Activated T-cell treated with anti-CD3 and anti-CD28 coated beads, Interleukin-2, amount 50 U/mL, for 24 hours (primary cell): ENCODE measurements at regions not wholly inside any gene's neighbourhood (a gene's known extent, or its start where the extent isn't known, plus 50 kb on each side); places are given as distances from the start of the nearest gene placed in this dataset.

ENCODE experiments used
- DNase-seq: peaks from one replicate; pipeline ENCODE4 v3.0.0-alpha.2; 2020
- H3K27ac Mint-ChIP-seq: 2 replicates; pipeline ENCODE4 v1.8.0; 2020; ENCODE audit warnings: mild to moderate bottlenecking, mixed read lengths
- H3K27me3 Mint-ChIP-seq: 2 replicates; pipeline ENCODE4 v1.8.0; 2020; ENCODE audit warnings: mixed read lengths
- H3K36me3 Mint-ChIP-seq: 2 replicates; pipeline ENCODE4 v1.8.0; 2020; ENCODE audit warnings: low read depth, mixed read lengths
- H3K4me1 Mint-ChIP-seq: 2 replicates; pipeline ENCODE4 v1.8.0; 2020; ENCODE audit warnings: low read depth, mixed read lengths
- H3K4me3 Mint-ChIP-seq: 2 replicates; pipeline ENCODE4 v1.8.0; 2020; ENCODE audit warnings: mild to moderate bottlenecking, moderate library complexity, mixed read lengths
- H3K9me3 Mint-ChIP-seq: 2 replicates; pipeline ENCODE4 v1.8.0; 2020; ENCODE audit warnings: mixed read lengths

- Mint-ChIP-seq H3K27ac (no peak overlapping the region), H3K4me3 (no peak overlapping the region), H3K36me3 (no peaks in the 10 kb centered on the region), H3K4me1 (no peaks in the 10 kb centered on the region), H3K27me3 (peaks cover 13% of the 10 kb centered on the region), H3K9me3 (no peaks in the 10 kb centered on the region)
- no peak for DNase-seq
Observed at GRCh38 chr17:13273806-13274205, 256.0 kb upstream of the ELAC2 start.

- H3K36me3 Mint-ChIP-seq = no peaks in the 10 kb centered on the region
- H3K9me3 Mint-ChIP-seq = no peaks in the 10 kb centered on the region
- no peak overlapping the region for H3K4me3 Mint-ChIP-seq
- H3K27me3 Mint-ChIP-seq = peaks cover 13% of the 10 kb centered on the region
- no peaks in the 10 kb centered on the region for H3K4me1 Mint-ChIP-seq
- no peak for DNase-seq
- H3K27ac Mint-ChIP-seq = no peak overlapping the region
Observed at GRCh38 chr17:13272296-13272695, 254.5 kb upstream of the ELAC2 start.

GRCh38 chr17:13268791-13269595, 251.2 kb upstream of the ELAC2 start:
- Mint-ChIP-seq H3K4me3 (no peak overlapping the region), H3K27me3 (peaks cover 16% of the 10 kb centered on the region), H3K4me1 (no peaks in the 10 kb centered on the region), H3K9me3 (no peaks in the 10 kb centered on the region), H3K36me3 (no peaks in the 10 kb centered on the region), H3K27ac (no peak overlapping the region)
- DNase-seq = no peak

- H3K27me3 Mint-ChIP-seq = peaks cover 12% of the 10 kb centered on the region
- H3K27ac Mint-ChIP-seq = no peak overlapping the region
- no peaks in the 10 kb centered on the region for H3K4me1 Mint-ChIP-seq
- H3K4me3 Mint-ChIP-seq = no peak overlapping the region
- DNase-seq = no peak
- no peaks in the 10 kb centered on the region for H3K36me3 Mint-ChIP-seq
- H3K9me3 Mint-ChIP-seq = no peaks in the 10 kb centered on the region
Observed at GRCh38 chr17:13266606-13267005, 248.8 kb upstream of the ELAC2 start.

- no peaks in the 10 kb centered on the region for H3K36me3 Mint-ChIP-seq
Observed at GRCh38 chr17:13265311-13265710, 247.5 kb upstream of the ELAC2 start.

GRCh38 chr17:13263746-13264145, 245.9 kb upstream of the ELAC2 start:
- H3K9me3 Mint-ChIP-seq = no peaks in the 10 kb centered on the region
- no peak overlapping the region for H3K4me3 Mint-ChIP-seq
- no peak overlapping the region for H3K27ac Mint-ChIP-seq
- DNase-seq = no peak
- H3K36me3 Mint-ChIP-seq = no peaks in the 10 kb centered on the region
- peaks cover 9% of the 10 kb centered on the region for H3K27me3 Mint-ChIP-seq
- H3K4me1 Mint-ChIP-seq = no peaks in the 10 kb centered on the region

More at GRCh38 chr17:13265311-13265710, 247.5 kb upstream of the ELAC2 start:
- no peak for DNase-seq
- Mint-ChIP-seq H3K27ac (no peak overlapping the region), H3K4me3 (no peak overlapping the region), H3K4me1 (no peaks in the 10 kb centered on the region), H3K9me3 (no peaks in the 10 kb centered on the region), H3K27me3 (peaks cover 12% of the 10 kb centered on the region)

- Mint-ChIP-seq H3K4me1 (no peaks in the 10 kb centered on the region), H3K27me3 (no peaks in the 10 kb centered on the region), H3K36me3 (no peaks in the 10 kb centered on the region), H3K27ac (no peak overlapping the region), H3K9me3 (no peaks in the 10 kb centered on the region), H3K4me3 (no peak overlapping the region)
- no peak for DNase-seq
Observed at GRCh38 chr17:13256545-13256944, 238.7 kb upstream of the ELAC2 start.

GRCh38 chr17:13253733-13254410, 236.0 kb upstream of the ELAC2 start:
- Mint-ChIP-seq H3K4me1 (no peaks in the 10 kb centered on the region), H3K36me3 (no peaks in the 10 kb centered on the region), H3K27ac (no peak overlapping the region), H3K4me3 (no peak overlapping the region), H3K9me3 (peaks cover 4% of the 10 kb centered on the region), H3K27me3 (no peaks in the 10 kb centered on the region)
- no peak for DNase-seq

GRCh38 chr17:13244513-13244912, 226.7 kb upstream of the ELAC2 start:
- peaks cover 6% of the 10 kb centered on the region for H3K9me3 Mint-ChIP-seq
- no peaks in the 10 kb centered on the region for H3K4me1 Mint-ChIP-seq
- H3K4me3 Mint-ChIP-seq = no peak overlapping the region
- H3K36me3 Mint-ChIP-seq = no peaks in the 10 kb centered on the region
- H3K27me3 Mint-ChIP-seq = peaks cover 17% of the 10 kb centered on the region
- no peak overlapping the region for H3K27ac Mint-ChIP-seq
- DNase-seq = no peak

GRCh38 chr17:13243585-13243984, 225.8 kb upstream of the ELAC2 start:
- H3K27ac Mint-ChIP-seq = no peak overlapping the region

GRCh38 chr17:13240851-13241250, 223.0 kb upstream of the ELAC2 start:
- no peaks in the 10 kb centered on the region for H3K36me3 Mint-ChIP-seq
- no peaks in the 10 kb centered on the region for H3K9me3 Mint-ChIP-seq
- no peak for DNase-seq
- no peaks in the 10 kb centered on the region for H3K4me1 Mint-ChIP-seq
- peaks cover 17% of the 10 kb centered on the region for H3K27me3 Mint-ChIP-seq
- no peak overlapping the region for H3K27ac Mint-ChIP-seq
- H3K4me3 Mint-ChIP-seq = no peak overlapping the region

More at GRCh38 chr17:13243585-13243984, 225.8 kb upstream of the ELAC2 start:
- Mint-ChIP-seq H3K27me3 (peaks cover 17% of the 10 kb centered on the region), H3K36me3 (no peaks in the 10 kb centered on the region), H3K4me3 (no peak overlapping the region), H3K4me1 (no peaks in the 10 kb centered on the region), H3K9me3 (no peaks in the 10 kb centered on the region)
- no peak for DNase-seq

GRCh38 chr17:13230350-13231264, 212.8 kb upstream of the ELAC2 start:
- no peaks in the 10 kb centered on the region for H3K4me1 Mint-ChIP-seq
- no peaks in the 10 kb centered on the region for H3K36me3 Mint-ChIP-seq
- H3K9me3 Mint-ChIP-seq = no peaks in the 10 kb centered on the region
- no peaks in the 10 kb centered on the region for H3K27me3 Mint-ChIP-seq
- no peak for DNase-seq
- no peak overlapping the region for H3K27ac Mint-ChIP-seq
- H3K4me3 Mint-ChIP-seq = no peak overlapping the region

GRCh38 chr17:13228225-13228624, 210.4 kb upstream of the ELAC2 start:
- no peak for DNase-seq
- Mint-ChIP-seq H3K36me3 (no peaks in the 10 kb centered on the region), H3K9me3 (no peaks in the 10 kb centered on the region), H3K27ac (no peak overlapping the region), H3K27me3 (no peaks in the 10 kb centered on the region), H3K4me3 (no peak overlapping the region), H3K4me1 (no peaks in the 10 kb centered on the region)

GRCh38 chr17:13222975-13223374, 205.1 kb upstream of the ELAC2 start:
- Mint-ChIP-seq H3K4me3 (no peak overlapping the region), H3K4me1 (no peaks in the 10 kb centered on the region), H3K9me3 (no peaks in the 10 kb centered on the region), H3K27ac (no peak overlapping the region), H3K27me3 (peaks cover 3% of the 10 kb centered on the region), H3K36me3 (no peaks in the 10 kb centered on the region)
- DNase-seq = no peak
